H1 (cell line): ENCODE measurements at regions not wholly inside any gene's neighbourhood (a gene's known extent, or its start where the extent isn't known, plus 50 kb on each side); places are given as distances from the start of the nearest gene placed in this dataset.

Experiments
- CTCF ChIA-PET: fragments of 300-600 bp; sonication (Branson Sonifier 250); formaldehyde crosslinking; loops from one replicate; lab custom pipeline; 2021; ENCODE audit not compliant: partially characterized antibody; lab: Charles Lee
- POLR2A ChIA-PET: fragments of 300-600 bp; sonication (Branson Sonifier 250); formaldehyde crosslinking; loops from one replicate; lab custom pipeline; 2021; ENCODE audit warnings: inconsistent platforms; ENCODE audit not compliant: partially characterized antibody; lab: Charles Lee
- DNase-seq, 2 experiments: peaks; one replicate each; pipeline versions ENCODE4 v3.0.0 to v3.0.0-alpha.2; 2010 to 2022; ENCODE audit warnings: low spot score in 2 of 2, low read depth in 1 of 2, mixed read lengths in 1 of 2
- FAIRE-seq: peaks from 2 replicates; lab custom pipeline; 2011; peaks lifted over from hg19 to GRCh38; lab: Jason Lieb, UNC
- H2AFZ ChIP-seq: 2 replicates; pipeline ENCODE4 v1.8.1; 2012; ENCODE audit warnings: low read length, inconsistent platforms
- H2AK5ac ChIP-seq: 2 replicates; pipeline ENCODE4 v1.6.1; 2013; ENCODE audit warnings: low read depth, low read length
- H2BK120ac ChIP-seq: replicated peaks from 2 replicates; pipeline ENCODE3; 2013; ENCODE audit warnings: low read depth, low read length, inconsistent platforms
- H2BK12ac ChIP-seq: 2 replicates; pipeline ENCODE4 v1.6.1; 2013; ENCODE audit warnings: low read depth, low read length
- H2BK15ac ChIP-seq: 2 replicates; pipeline ENCODE4 v1.6.1; 2013; ENCODE audit warnings: low read length
- H2BK20ac ChIP-seq: 2 replicates; pipeline ENCODE4 v1.6.1; 2013; ENCODE audit warnings: low read length
- H2BK5ac ChIP-seq: 2 replicates; pipeline ENCODE4 v1.6.1; 2013; ENCODE audit warnings: low read depth, low read length
- H3K14ac ChIP-seq: 2 replicates; pipeline ENCODE4 v1.6.1; 2013; ENCODE audit warnings: inconsistent platforms; ENCODE audit not compliant: insufficient read length
- H3K18ac ChIP-seq: 2 replicates; pipeline ENCODE4 v1.6.1; 2013; ENCODE audit warnings: low read length; ENCODE audit errors: extremely low read depth
- H3K23ac ChIP-seq: 2 replicates; pipeline ENCODE4 v1.6.1; 2013; ENCODE audit warnings: inconsistent platforms; ENCODE audit not compliant: insufficient read length
- H3K23me2 ChIP-seq: 2 replicates; pipeline ENCODE4 v1.6.1; 2013; ENCODE audit warnings: low read depth, low read length
- H3K27ac ChIP-seq: 2 replicates; pipeline ENCODE4 v1.6.1; 2011; ENCODE audit warnings: low read depth, low read length, inconsistent platforms
- H3K27me3 ChIP-seq, 4 experiments: replicated peaks in 1 of 4; 1 replicate in 1 of 4; 2 replicates in 3 of 4; pipeline versions ENCODE4 v1.6.1 to v1.8.1; 2011 to 2013; ENCODE audit warnings: low read length in 3 of 4, mild to moderate bottlenecking in 3 of 4, inconsistent platforms in 2 of 4, mixed read lengths in 2 of 4, moderate library complexity in 1 of 4; ENCODE audit not compliant: control insufficient read depth in 3 of 4, insufficient read depth in 3 of 4; ENCODE audit errors: extremely low read depth in 1 of 4
- H3K36me3 ChIP-seq, 4 experiments: 2 replicates each; pipeline versions ENCODE4 v1.6.1 to v1.8.1; 2011 to 2013; ENCODE audit warnings: mild to moderate bottlenecking in 4 of 4, low read length in 3 of 4, moderate library complexity in 2 of 4, control low read depth in 1 of 4, inconsistent platforms in 1 of 4; ENCODE audit not compliant: insufficient read depth in 4 of 4, control insufficient read depth in 2 of 4
- H3K4ac ChIP-seq: replicated peaks from 2 replicates; pipeline ENCODE3; 2013; ENCODE audit warnings: low read length, low read depth, mixed read lengths, inconsistent platforms; ENCODE audit not compliant: insufficient read length
- H3K4me1 ChIP-seq, 4 experiments: replicated peaks in 1 of 4; 1 replicate in 1 of 4; 2 replicates in 3 of 4; pipeline versions ENCODE4 v1.6.1 to v1.8.1; 2011 to 2013; ENCODE audit warnings: low read length in 3 of 4, inconsistent platforms in 2 of 4, mixed read lengths in 1 of 4; ENCODE audit not compliant: insufficient read depth in 4 of 4, control insufficient read depth in 3 of 4
- H3K4me2 ChIP-seq, 2 experiments: 2 replicates each; pipeline versions ENCODE4 v1.6.1 to v1.8.1; 2011 to 2013; ENCODE audit warnings: low read depth in 2 of 2, low read length in 2 of 2, control low read depth in 1 of 2, inconsistent platforms in 1 of 2, mild to moderate bottlenecking in 1 of 2; ENCODE audit not compliant: insufficient read depth in 1 of 2
- H3K4me3 ChIP-seq, 4 experiments: fragments of 200-600, 300-600 bp in 1 of 4; sonication (generic), shearing (Covaris generic), sonication (Bioruptor Twin) in 1 of 4; 2 replicates each; pipeline versions ENCODE4 v1.5.1 to v1.8.1; 2011 to 2016; ENCODE audit warnings: low read length in 4 of 4, low read depth in 3 of 4, control low read depth in 2 of 4, inconsistent platforms in 2 of 4, mild to moderate bottlenecking in 2 of 4, mixed read lengths in 1 of 4, moderate library complexity in 1 of 4; ENCODE audit not compliant: insufficient read depth in 2 of 4; ENCODE audit errors: extremely low read depth in 1 of 4
- H3K56ac ChIP-seq: replicated peaks from 2 replicates; pipeline ENCODE3; 2013; ENCODE audit warnings: low read depth, mild to moderate bottlenecking, mixed read lengths, low read length, inconsistent platforms; ENCODE audit not compliant: insufficient read length
- H3K79me1 ChIP-seq: 2 replicates; pipeline ENCODE4 v1.6.1; 2013; ENCODE audit warnings: low read depth, low read length, control low read depth
- H3K79me2 ChIP-seq, 2 experiments: 2 replicates each; pipeline versions ENCODE4 v1.6.1 to v1.8.1; 2012 to 2013; ENCODE audit warnings: low read length in 2 of 2, mild to moderate bottlenecking in 2 of 2, inconsistent platforms in 1 of 2; ENCODE audit not compliant: insufficient read depth in 2 of 2, control insufficient read depth in 1 of 2
- H3K9ac ChIP-seq, 4 experiments: replicated peaks in 1 of 4; 1 replicate in 1 of 4; 2 replicates in 3 of 4; pipeline versions ENCODE4 v1.6.1 to v1.8.1; 2011 to 2013; ENCODE audit warnings: low read depth in 3 of 4, low read length in 3 of 4, control low read depth in 2 of 4, mild to moderate bottlenecking in 2 of 4, moderate library complexity in 2 of 4, inconsistent platforms in 1 of 4; ENCODE audit errors: extremely low read depth in 1 of 4
- H3K9me3 ChIP-seq, 2 experiments: 2 replicates each; pipeline versions ENCODE4 v1.6.1 to v1.8.1; 2012 to 2013; ENCODE audit warnings: mild to moderate bottlenecking in 2 of 2, moderate library complexity in 2 of 2, control low read depth in 1 of 2, inconsistent platforms in 1 of 2, low read depth in 1 of 2, low read length in 1 of 2, mixed read lengths in 1 of 2; ENCODE audit not compliant: insufficient read depth in 2 of 2
- H4K20me1 ChIP-seq, 2 experiments: replicated peaks in 1 of 2; 2 replicates each; pipeline versions ENCODE3 to v1.8.1; 2011 to 2013; ENCODE audit warnings: inconsistent platforms in 2 of 2, low read length in 2 of 2, mild to moderate bottlenecking in 1 of 2; ENCODE audit not compliant: insufficient read depth in 2 of 2, control insufficient read depth in 1 of 2
- H4K5ac ChIP-seq: 2 replicates; pipeline ENCODE4 v1.6.1; 2013; ENCODE audit warnings: low read length, low read depth, mixed read lengths, inconsistent platforms; ENCODE audit not compliant: insufficient read length
- H4K8ac ChIP-seq: 2 replicates; pipeline ENCODE4 v1.8.0; 2013; ENCODE audit warnings: mild to moderate bottlenecking, moderate library complexity, low read length, inconsistent platforms; ENCODE audit not compliant: insufficient read depth; ENCODE audit errors: extremely low read depth
- H4K91ac ChIP-seq: replicated peaks from 2 replicates; pipeline ENCODE3; 2013; ENCODE audit warnings: low read length, mixed read lengths, inconsistent platforms; ENCODE audit not compliant: insufficient read length
- CEBPB ChIP-seq: IDR thresholded peaks from 2 replicates; pipeline ENCODE4 v1.6.1; 2012; ENCODE audit warnings: low read depth, low read length
- CTBP2 ChIP-seq: IDR thresholded peaks from 2 replicates; pipeline ENCODE4 v1.7.0; 2011; ENCODE audit warnings: borderline replicate concordance, mild to moderate bottlenecking, moderate library complexity, mixed read lengths, low read length; ENCODE audit not compliant: insufficient read depth, insufficient read length
- EP300 ChIP-seq, 2 experiments: IDR thresholded peaks; 1 replicate in 1 of 2; 2 replicates in 1 of 2; pipeline ENCODE4 v1.6.1; 2011 to 2012; ENCODE audit warnings: low read depth in 2 of 2, low read length in 2 of 2, mild to moderate bottlenecking in 2 of 2, borderline replicate concordance in 1 of 2, inconsistent platforms in 1 of 2, moderate library complexity in 1 of 2
- RAD21 ChIP-seq, 2 experiments: IDR thresholded peaks in 1 of 2; conservative IDR thresholded peaks in 1 of 2; 2 replicates each; pipeline ENCODE4 v1.6.1; 2011; ENCODE audit warnings: low read depth in 2 of 2, low read length in 2 of 2, improper control_type of control experiment in 1 of 2, inconsistent platforms in 1 of 2, mild to moderate bottlenecking in 1 of 2, moderate library complexity in 1 of 2
- SIN3A ChIP-seq, 2 experiments: IDR thresholded peaks in 1 of 2; conservative IDR thresholded peaks in 1 of 2; 2 replicates each; pipeline ENCODE4 v1.6.1; 2011 to 2012; ENCODE audit warnings: low read length in 2 of 2, improper control_type of control experiment in 1 of 2, low read depth in 1 of 2, mild to moderate bottlenecking in 1 of 2
- SUZ12 ChIP-seq: fragments of 200-600 bp; sonication (generic); IDR thresholded peaks from 2 replicates; pipeline ENCODE4 v1.6.1; 2012; ENCODE audit warnings: mild to moderate bottlenecking, inconsistent platforms, low read length, moderate library complexity, mixed read lengths
- TAF1 ChIP-seq: IDR thresholded peaks from 2 replicates; pipeline ENCODE4 v1.6.1; 2011; ENCODE audit warnings: mild to moderate bottlenecking, low read depth, low read length
- WGBS, 2 experiments: shearing (Covaris generic) in 1 of 2; methylation state at CpG; one replicate each; pipeline versions ENCODE4 v1.1.6 to v1.1.7; 2013 to 2015; ENCODE audit warnings: low lambda C conversion rate in 2 of 2, mixed read lengths in 2 of 2, inconsistent platforms in 1 of 2, low coverage in 1 of 2, missing lambda C conversion rate in 1 of 2; ENCODE audit not compliant: insufficient replicate concordance in 2 of 2, insufficient coverage in 1 of 2, insufficient read length in 1 of 2; ENCODE audit errors: extremely low coverage in 1 of 2, missing lambda C conversion rate in 1 of 2; 5-methylcytosine and 5-hydroxymethylcytosine counted together

- Histone ChIP-seq H3K4me2 (no peak overlapping the region), H2AK5ac (no peak overlapping the region), H3K4ac (no peak overlapping the region), H2BK5ac (no peak overlapping the region), H2BK12ac (no peak overlapping the region), H4K8ac (no peak overlapping the region), H2AFZ (no peak overlapping the region), H3K56ac (no peak overlapping the region), H3K4me3 (no peak overlapping the region), H4K91ac (no peak overlapping the region), H3K79me1 (no peaks in the 10 kb centered on the region), H3K18ac (no peak overlapping the region), H4K20me1 (no peaks in the 10 kb centered on the region), H3K9me3 (no peaks in the 10 kb centered on the region), H2BK20ac (no peak overlapping the region), H3K27ac (no peak overlapping the region), H3K23me2 (no peaks in the 10 kb centered on the region), H2BK120ac (no peak overlapping the region), H4K5ac (no peak overlapping the region), H3K14ac (no peak overlapping the region), H3K79me2 (no peaks in the 10 kb centered on the region), H3K23ac (no peak overlapping the region), H3K27me3 (no peaks in the 10 kb centered on the region), H2BK15ac (no peak overlapping the region), H3K9ac (no peak overlapping the region), H3K4me1 (no peaks in the 10 kb centered on the region), H3K36me3 (no peaks in the 10 kb centered on the region)
- no peak for DNase-seq
- ChIA-PET CTCF (interaction anchor here (1.0 to 1.4 kb wide), 2 partner anchors 10 to 11 kb away, joined by 3 read pairs; no protein-coding TSS in a partner anchor), POLR2A (no interaction called here)
- no peak for TF ChIP-seq EP300 (IDR thresholded peaks at IDR 0.05; ENCODE audit: borderline replicate concordance in 1 of 2, low read depth in 2 of 2, low read length in 2 of 2)
- TF ChIP-seq SIN3A (conservative IDR thresholded peaks at IDR 0.05 in 1 of 2, IDR thresholded peaks at IDR 0.05 in 1 of 2; ENCODE audit: low read depth in 1 of 2, low read length in 2 of 2): no peak
- no peak for TF ChIP-seq TAF1
- no peak for TF ChIP-seq SUZ12
- TF ChIP-seq RAD21 (IDR thresholded peaks at IDR 0.05 in 1 of 2, conservative IDR thresholded peaks at IDR 0.05 in 1 of 2; ENCODE audit: low read depth in 2 of 2, low read length in 2 of 2): no peak
- no peak for TF ChIP-seq CEBPB
- TF ChIP-seq CTBP2: no peak
- no peak for FAIRE-seq
- WGBS, 2 experiments: 94% methylated on average over 6 of the region's 6 CpGs; no CpG with 5 or more reads in 1 of the 2 experiments
These were observed 358.7 kb upstream of the MGMT start for GRCh38 chr10:129108378-129108777.
